Neural progenitor cell (in vitro differentiated cells): ENCODE measurements at regions not wholly inside any gene's neighbourhood (a gene's known extent, or its start where the extent isn't known, plus 50 kb on each side); places are given as distances from the start of the nearest gene placed in this dataset.

Experiments
- DNase-seq: peaks from one replicate; pipeline ENCODE4 v3.0.0-alpha.2; 2016; ENCODE audit warnings: low spot score
- H2AFZ ChIP-seq: fragments of 200-600 bp; sonication (generic); replicated peaks from 2 replicates; pipeline ENCODE4 v1.6.1; 2016; ENCODE audit warnings: antibody characterized with exemption
- H3F3A ChIP-seq: fragments of 200-600 bp; sonication (generic); 2 replicates; pipeline ENCODE4 v1.6.1; 2016; ENCODE audit warnings: antibody characterized with exemption, low read depth
- H3K27ac ChIP-seq: fragments of 200-600 bp; sonication (generic); 2 replicates; pipeline ENCODE4 v1.5.1; 2016; ENCODE audit warnings: mild to moderate bottlenecking
- H3K27me3 ChIP-seq: fragments of 200-600 bp; sonication (generic); 2 replicates; pipeline ENCODE4 v1.6.1; 2016; ENCODE audit warnings: mild to moderate bottlenecking, moderate library complexity
- H3K36me3 ChIP-seq: fragments of 200-600 bp; sonication (generic); 2 replicates; pipeline ENCODE4 v1.5.1; 2016
- H3K4me1 ChIP-seq: fragments of 200-600 bp; sonication (generic); 2 replicates; pipeline ENCODE4 v1.6.1; 2016; ENCODE audit warnings: mixed run types
- H3K4me2 ChIP-seq: fragments of 200-600 bp; sonication (generic); 2 replicates; pipeline ENCODE4 v1.6.1; 2016
- H3K4me3 ChIP-seq: fragments of 200-600 bp; sonication (generic); 2 replicates; pipeline ENCODE4 v1.5.1; 2016
- H3K79me2 ChIP-seq: fragments of 200-600 bp; sonication (generic); 2 replicates; pipeline ENCODE4 v1.6.1; 2016; ENCODE audit warnings: low read depth
- H3K9ac ChIP-seq: fragments of 200-600 bp; sonication (generic); 2 replicates; pipeline ENCODE4 v1.6.1; 2016
- H3K9me3 ChIP-seq: fragments of 200-600 bp; sonication (generic); 2 replicates; pipeline ENCODE4 v1.5.1; 2016; ENCODE audit warnings: low read depth
- H4K20me1 ChIP-seq: fragments of 200-600 bp; sonication (generic); 2 replicates; pipeline ENCODE4 v1.6.1; 2016; ENCODE audit warnings: low read depth
- H3K27ac Mint-ChIP-seq: 3 replicates; pipeline ENCODE4 v1.8.0; 2021; ENCODE audit warnings: mixed read lengths
- H3K27me3 Mint-ChIP-seq: 2 replicates; pipeline ENCODE4 v1.8.0; 2022; ENCODE audit warnings: low read depth, mild to moderate bottlenecking, inconsistent platforms, moderate library complexity, mixed read lengths; ENCODE audit not compliant: insufficient read depth
- H3K36me3 Mint-ChIP-seq: 3 replicates; pipeline ENCODE4 v1.8.0; 2021; ENCODE audit warnings: mixed read lengths
- H3K4me1 Mint-ChIP-seq: 3 replicates; pipeline ENCODE4 v1.8.0; 2021; ENCODE audit warnings: mixed read lengths
- H3K4me3 Mint-ChIP-seq: 3 replicates; pipeline ENCODE4 v1.8.0; 2021; ENCODE audit warnings: mild to moderate bottlenecking, moderate library complexity, mixed read lengths
- H3K9me3 Mint-ChIP-seq: 3 replicates; pipeline ENCODE4 v1.8.0; 2020; ENCODE audit warnings: mixed read lengths
- EZH2 ChIP-seq: fragments of 200-600 bp; sonication (generic); IDR thresholded peaks from 2 replicates; pipeline ENCODE4 v1.6.1; 2017; ENCODE audit warnings: antibody characterized with exemption, mild to moderate bottlenecking, moderate library complexity
- EZH2phosphoT487 ChIP-seq: fragments of 200-600 bp; sonication (generic); IDR thresholded peaks from 2 replicates; pipeline ENCODE4 v1.6.1; 2017; ENCODE audit warnings: antibody characterized with exemption
- TF ChIP-seq, protein P1 (sequence below): fragments of 200-600 bp; sonication (generic); IDR thresholded peaks from 2 replicates; pipeline ENCODE4 v1.5.1; 2017; ENCODE audit warnings: antibody characterized with exemption, mild to moderate bottlenecking

DNA sequence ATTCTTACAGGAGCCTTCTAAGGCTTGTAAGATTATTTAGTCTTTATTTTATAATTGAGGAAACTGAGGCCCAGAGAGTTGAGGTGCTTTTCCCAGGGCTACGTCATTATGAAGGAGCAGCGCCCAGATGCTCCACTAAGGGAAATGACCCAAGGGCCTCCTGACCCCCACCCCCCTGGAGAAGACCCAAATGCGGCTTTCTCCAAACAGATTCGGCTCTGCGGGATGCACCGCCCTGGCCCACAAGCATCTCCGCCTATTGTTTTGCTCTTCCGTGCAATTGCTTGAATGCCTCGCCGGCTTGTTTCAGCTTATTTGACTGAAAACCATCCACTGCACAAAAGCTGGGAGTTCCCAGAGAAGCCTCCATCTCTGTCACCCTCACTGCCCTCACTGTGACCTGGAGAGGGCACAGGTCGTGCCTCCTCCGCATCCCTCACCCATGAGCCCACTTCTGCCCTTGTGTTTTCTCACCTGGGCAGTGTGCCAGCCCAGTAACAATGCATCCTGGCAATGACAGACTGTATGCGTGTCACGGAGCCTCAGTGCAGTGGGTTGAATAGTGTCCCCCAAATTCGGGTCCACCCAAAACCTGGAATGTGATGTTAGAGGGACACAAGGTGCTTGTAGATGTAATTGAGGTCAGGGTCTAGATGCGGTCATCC lies 790.2 kb downstream of the TBC1D22A start:
- no peaks in the 10 kb centered on the region for H3K79me2 ChIP-seq
- H3K36me3 ChIP-seq = no peaks in the 10 kb centered on the region
- H3F3A ChIP-seq = peaks cover 6% of the 10 kb centered on the region
- TF ChIP-seq, protein P1, sequence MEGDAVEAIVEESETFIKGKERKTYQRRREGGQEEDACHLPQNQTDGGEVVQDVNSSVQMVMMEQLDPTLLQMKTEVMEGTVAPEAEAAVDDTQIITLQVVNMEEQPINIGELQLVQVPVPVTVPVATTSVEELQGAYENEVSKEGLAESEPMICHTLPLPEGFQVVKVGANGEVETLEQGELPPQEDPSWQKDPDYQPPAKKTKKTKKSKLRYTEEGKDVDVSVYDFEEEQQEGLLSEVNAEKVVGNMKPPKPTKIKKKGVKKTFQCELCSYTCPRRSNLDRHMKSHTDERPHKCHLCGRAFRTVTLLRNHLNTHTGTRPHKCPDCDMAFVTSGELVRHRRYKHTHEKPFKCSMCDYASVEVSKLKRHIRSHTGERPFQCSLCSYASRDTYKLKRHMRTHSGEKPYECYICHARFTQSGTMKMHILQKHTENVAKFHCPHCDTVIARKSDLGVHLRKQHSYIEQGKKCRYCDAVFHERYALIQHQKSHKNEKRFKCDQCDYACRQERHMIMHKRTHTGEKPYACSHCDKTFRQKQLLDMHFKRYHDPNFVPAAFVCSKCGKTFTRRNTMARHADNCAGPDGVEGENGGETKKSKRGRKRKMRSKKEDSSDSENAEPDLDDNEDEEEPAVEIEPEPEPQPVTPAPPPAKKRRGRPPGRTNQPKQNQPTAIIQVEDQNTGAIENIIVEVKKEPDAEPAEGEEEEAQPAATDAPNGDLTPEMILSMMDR = no peak
- TF ChIP-seq EZH2phosphoT487 = no peak
- H3K27me3 Mint-ChIP-seq = peaks cover 2% of the 10 kb centered on the region
- no peak overlapping the region for H2AFZ ChIP-seq
- no peak overlapping the region for H3K4me2 ChIP-seq
- H3K4me3 Mint-ChIP-seq = no peak overlapping the region
- H3K9ac ChIP-seq = no peak overlapping the region
- peaks cover 6% of the 10 kb centered on the region for H3K9me3 Mint-ChIP-seq
- no peak overlapping the region for H3K27ac ChIP-seq
- H4K20me1 ChIP-seq = no peaks in the 10 kb centered on the region
- H3K36me3 Mint-ChIP-seq = no peaks in the 10 kb centered on the region
- peaks cover 17% of the 10 kb centered on the region for H3K9me3 ChIP-seq
- H3K4me1 ChIP-seq = no peaks in the 10 kb centered on the region
- no peak overlapping the region for H3K27ac Mint-ChIP-seq
- no peak overlapping the region for H3K4me3 ChIP-seq
- H3K27me3 ChIP-seq = no peaks in the 10 kb centered on the region
- peaks cover 3% of the 10 kb centered on the region for H3K4me1 Mint-ChIP-seq
- no peak for DNase-seq

DNA sequence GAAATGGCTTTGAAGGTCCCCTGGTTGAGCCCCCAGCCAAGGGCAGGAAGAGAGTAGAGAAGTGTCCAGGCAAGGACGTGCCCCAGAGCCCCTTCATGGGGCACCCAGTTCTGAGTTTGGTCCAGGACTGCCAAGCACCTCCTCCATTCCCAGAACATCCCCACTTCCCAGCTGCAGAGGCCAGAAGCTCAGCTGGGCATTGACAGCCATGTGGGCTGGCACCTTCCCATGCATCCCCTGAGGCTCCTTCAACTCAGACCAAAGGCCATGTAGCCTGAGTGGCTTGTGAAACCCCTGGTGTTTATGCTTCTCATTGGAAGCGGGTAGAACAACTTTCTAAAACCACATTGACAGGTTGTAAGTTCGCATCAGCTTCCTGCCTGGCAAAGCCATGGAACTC lies 789.6 kb downstream of the TBC1D22A start:
- H3K4me3 Mint-ChIP-seq = no peak overlapping the region
- H3K4me2 ChIP-seq = no peak overlapping the region
- H3K27me3 ChIP-seq = no peaks in the 10 kb centered on the region

DNA sequence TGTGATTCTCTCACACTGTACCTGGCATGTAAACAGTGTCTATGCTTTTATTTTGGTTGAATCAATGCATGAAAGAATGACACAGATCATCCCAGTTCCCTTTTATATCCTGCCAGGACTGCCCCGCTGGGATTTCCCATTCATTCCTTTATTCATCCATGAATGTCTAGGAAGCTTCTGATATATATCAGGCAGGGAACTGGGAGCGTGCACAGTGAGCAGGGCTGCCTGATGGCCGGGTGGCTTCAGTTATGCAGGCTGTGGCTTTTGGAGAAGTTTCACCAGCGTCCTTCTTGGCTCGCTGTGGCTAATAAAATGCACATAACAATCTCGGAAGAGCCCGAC lies 789.0 kb downstream of the TBC1D22A start:
- Histone ChIP-seq H4K20me1 (no peaks in the 10 kb centered on the region), H3K36me3 (no peaks in the 10 kb centered on the region), H3K9ac (no peak overlapping the region), H3K79me2 (no peaks in the 10 kb centered on the region), H3K4me3 (no peak overlapping the region), H3K27me3 (no peaks in the 10 kb centered on the region), H3K4me1 (no peaks in the 10 kb centered on the region), H3K4me2 (no peak overlapping the region), H3K9me3 (peaks cover 10% of the 10 kb centered on the region), H2AFZ (no peak overlapping the region), H3K27ac (no peak overlapping the region), H3F3A (no peaks in the 10 kb centered on the region)
- peaks cover 3% of the 10 kb centered on the region for H3K4me1 Mint-ChIP-seq
- peaks cover 6% of the 10 kb centered on the region for H3K9me3 Mint-ChIP-seq
- no peak for DNase-seq
- TF ChIP-seq, protein P1 = no peak
- no peak for TF ChIP-seq EZH2phosphoT487
- TF ChIP-seq EZH2 = no peak
- no peak overlapping the region for H3K27ac Mint-ChIP-seq
- H3K4me3 Mint-ChIP-seq = no peak overlapping the region
- H3K36me3 Mint-ChIP-seq = no peaks in the 10 kb centered on the region
- no peaks in the 10 kb centered on the region for H3K27me3 Mint-ChIP-seq

More for the DNA sequence above, 789.6 kb downstream of the TBC1D22A start:
- no peak overlapping the region for H2AFZ ChIP-seq
- TF ChIP-seq EZH2 (no peak), EZH2phosphoT487 (no peak)
- TF ChIP-seq, protein P1 = no peak
- peaks cover 11% of the 10 kb centered on the region for H3K9me3 ChIP-seq
- H3K4me1 ChIP-seq = no peaks in the 10 kb centered on the region
- no peak overlapping the region for H3K9ac ChIP-seq
- H3K36me3 Mint-ChIP-seq = no peaks in the 10 kb centered on the region
- no peak overlapping the region for H3K4me3 ChIP-seq
- H3K27me3 Mint-ChIP-seq = peaks cover under 1% of the 10 kb centered on the region
- no peak overlapping the region for H3K27ac ChIP-seq
- peaks cover 6% of the 10 kb centered on the region for H3K9me3 Mint-ChIP-seq
- no peaks in the 10 kb centered on the region for H3K36me3 ChIP-seq
- no peaks in the 10 kb centered on the region for H3K79me2 ChIP-seq
- H3K27ac Mint-ChIP-seq = no peak overlapping the region
- DNase-seq = no peak
- peaks cover 3% of the 10 kb centered on the region for H3K4me1 Mint-ChIP-seq
- H4K20me1 ChIP-seq = no peaks in the 10 kb centered on the region
- peaks cover 2% of the 10 kb centered on the region for H3F3A ChIP-seq
